Activated CD4-positive, alpha-beta T cell treated with anti-CD3 and anti-CD28 coated beads for 4 hours (primary cell): ENCODE measurements at regions not wholly inside any gene's neighbourhood (a gene's known extent, or its start where the extent isn't known, plus 50 kb on each side); places are given as distances from the start of the nearest gene placed in this dataset.

Source experiments
- DNase-seq, 2 donors: peaks; one replicate each; pipeline ENCODE4 v3.0.0-alpha.2; 2020

DNA sequence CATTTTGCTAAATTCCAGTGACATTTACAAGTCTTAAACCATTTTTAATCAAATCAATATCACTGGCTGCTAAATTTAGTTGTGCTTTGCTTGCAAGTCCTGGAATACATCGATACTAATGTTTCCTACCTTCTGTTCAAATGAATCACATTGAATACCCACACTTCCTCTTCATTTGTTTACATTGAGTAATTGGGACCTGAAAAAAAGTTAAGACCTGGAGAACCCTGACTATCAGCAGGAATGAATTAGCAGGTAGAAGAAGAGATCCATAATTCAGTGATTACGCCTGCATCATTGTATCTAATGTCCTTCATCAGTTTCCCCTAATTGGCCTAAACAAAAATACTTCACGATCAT, 369.3 kb downstream of the ETNK1 start:
- no peak for DNase-seq

DNA sequence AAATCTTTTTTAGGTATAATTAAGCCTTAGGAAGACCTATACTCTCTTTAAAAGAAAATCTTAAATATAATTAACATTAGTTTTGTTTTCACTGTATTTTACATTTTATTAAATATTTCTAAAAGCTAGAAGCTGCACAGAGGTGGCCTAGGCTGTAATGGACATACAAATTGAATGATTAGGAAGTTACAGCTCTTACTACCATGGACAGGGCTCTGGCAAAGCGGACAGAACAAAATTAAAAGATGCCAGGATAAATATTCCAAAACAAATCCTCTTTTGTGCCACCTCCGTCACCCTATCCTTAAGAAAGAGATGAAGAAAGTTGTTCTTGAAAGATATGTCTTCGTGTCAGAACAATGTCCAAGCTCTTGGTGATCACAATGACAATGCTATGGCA, 376.5 kb downstream of the ETNK1 start:
- no peak for DNase-seq

DNA sequence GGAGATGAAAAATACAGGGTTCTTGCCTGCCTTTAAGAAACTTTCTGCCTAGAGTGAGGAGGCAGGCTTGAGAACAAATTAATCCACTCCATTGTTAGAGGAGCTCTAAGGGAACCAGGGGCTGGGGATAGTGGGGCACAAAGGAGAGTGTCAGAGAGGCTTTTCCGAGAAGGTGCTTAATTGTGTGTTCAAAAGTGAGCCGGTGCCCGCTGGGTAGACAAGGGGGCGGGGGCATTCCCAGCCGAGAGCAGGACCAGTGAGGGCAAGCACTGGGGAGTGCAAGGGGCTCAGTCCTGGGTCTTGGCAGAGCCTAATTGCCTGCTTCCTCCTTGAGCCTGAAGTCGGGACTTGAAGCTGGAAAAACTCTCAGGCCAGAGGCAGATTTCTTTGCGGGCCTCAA, 377.4 kb downstream of the ETNK1 start:
- DNase-seq: no peak

DNA sequence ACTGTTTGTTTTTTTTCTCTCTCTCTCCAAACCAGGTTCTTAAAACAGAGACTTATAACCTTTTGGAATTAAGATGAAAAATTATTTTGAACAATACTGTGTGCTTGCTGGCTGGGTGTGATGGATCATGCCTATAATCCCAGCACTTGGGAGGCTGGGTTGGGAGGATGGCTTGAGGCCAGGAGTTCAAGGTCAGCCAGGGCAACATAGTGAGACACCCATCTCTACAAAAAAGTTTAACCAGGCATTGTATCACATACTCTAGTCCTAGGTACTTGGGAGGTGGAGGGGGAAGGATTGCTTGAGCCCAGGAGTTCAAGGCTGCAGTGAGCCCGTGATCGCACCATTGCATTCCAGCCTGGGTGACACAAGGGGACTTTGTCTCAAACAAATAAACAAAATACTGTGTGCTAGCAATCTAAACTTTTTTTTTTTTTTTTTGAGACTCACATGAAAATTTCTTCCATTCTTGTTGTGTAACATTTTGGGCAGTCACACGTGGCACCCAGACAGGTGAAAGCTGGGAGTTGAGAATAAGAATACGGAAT, 379.6 kb downstream of the ETNK1 start:
- DNase-seq: no peak

DNA sequence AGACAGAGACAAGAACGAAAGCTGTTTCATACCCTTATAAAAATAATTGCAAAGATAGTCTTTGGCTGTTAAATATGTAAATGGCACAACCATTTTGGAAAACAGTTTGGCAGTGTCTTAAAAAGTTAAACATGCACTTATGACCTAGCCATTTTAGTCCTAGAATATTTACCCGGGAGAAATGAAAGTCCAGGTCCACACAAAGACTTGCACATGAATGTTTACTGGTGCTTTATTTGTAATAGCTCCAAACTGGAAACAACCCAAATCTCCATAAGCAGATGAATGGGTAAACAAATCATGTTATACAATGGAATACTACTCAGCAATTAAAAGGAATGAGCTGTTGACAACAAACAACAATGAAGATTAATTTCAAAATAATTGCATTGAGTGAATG, 380.4 kb downstream of the ETNK1 start:
- no peak for DNase-seq

DNA sequence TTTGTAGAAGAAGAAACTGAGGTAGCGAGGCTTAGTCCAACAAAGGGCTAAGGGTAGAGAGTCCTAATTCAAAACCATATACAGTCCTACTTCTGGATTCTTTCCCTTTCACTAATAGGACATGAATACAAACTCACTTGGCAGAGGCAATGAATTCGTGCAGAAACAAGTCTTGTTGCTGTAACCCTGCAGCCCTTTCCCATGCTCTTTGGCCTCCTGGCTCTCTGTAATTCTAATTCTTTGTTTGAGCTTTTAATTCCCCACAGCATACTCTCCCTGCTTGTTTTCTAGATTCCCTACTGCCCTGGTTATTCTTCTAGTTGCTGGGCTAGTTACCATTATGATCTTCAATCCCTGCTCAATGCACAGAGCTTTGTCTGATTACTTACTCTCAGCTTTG, 381.4 kb downstream of the ETNK1 start:
- DNase-seq: no peak

DNA sequence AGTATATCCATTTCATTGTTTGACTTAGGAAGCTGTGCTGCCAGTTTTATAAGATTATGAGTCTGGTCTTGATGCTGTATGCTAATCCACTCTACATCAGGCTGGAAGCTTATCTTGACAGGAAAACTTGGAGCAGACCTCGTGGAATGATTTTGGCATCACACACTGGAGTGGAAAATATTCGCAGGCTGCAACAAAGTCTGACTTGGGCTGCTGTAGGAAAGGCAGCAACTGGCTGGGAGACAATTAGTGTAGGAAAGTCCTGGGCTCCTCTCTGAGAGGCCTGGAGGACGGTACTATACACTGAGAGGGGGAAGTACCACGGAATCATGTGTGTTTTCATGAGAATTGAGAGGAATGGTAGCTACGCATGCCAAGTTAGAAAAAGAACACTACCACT, 383.7 kb downstream of the ETNK1 start:
- DNase-seq: no peak

DNA sequence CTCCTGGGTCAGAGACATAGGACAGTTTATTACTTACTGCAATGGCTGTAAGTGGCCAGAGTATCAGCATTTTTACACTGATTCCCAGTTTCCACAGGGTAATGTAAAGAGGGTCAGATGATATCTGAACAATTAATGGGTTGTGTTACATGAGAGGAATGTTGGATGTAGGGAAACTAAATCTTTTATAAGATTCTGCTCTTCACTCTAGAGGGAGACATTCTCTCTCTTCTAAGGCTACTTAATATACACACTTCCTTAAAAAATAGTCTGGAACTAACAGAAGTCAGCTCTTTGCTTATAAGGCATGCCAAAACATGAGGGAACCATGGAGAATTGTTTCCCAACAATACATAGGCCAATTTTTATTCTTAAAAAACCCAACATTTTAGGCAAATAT, 389.8 kb downstream of the ETNK1 start:
- no peak for DNase-seq

DNA sequence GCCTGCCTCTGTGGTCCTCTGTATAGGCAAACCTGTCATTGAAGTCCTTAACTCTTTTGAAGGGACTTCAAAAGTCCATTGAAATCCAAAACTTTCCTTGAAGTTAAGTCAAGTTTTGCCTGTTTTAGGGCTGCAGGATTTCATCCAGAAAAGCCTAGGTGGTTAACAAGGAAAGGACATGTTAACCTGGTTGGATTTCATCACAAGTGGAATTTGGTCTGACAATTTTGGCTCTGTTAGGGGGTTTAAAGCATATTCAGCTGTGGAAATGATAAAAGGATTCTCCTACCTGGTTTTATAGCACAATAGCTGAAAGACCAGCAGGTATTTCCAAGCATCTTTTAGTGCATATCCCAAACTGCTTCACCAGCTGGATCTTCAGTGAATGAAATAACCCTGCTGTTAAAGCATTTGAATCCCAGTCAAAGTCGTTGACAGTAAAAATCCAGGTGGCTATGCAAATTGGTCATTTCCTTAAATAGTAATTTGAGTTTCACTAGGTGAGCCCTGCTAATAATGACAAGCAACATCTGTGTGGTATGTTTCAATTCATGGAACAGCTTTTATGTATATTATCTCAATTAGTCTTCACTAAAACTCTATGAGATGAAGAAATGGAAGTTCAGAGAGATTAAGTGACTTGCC, 400.5 kb downstream of the ETNK1 start:
- no peak for DNase-seq

DNA sequence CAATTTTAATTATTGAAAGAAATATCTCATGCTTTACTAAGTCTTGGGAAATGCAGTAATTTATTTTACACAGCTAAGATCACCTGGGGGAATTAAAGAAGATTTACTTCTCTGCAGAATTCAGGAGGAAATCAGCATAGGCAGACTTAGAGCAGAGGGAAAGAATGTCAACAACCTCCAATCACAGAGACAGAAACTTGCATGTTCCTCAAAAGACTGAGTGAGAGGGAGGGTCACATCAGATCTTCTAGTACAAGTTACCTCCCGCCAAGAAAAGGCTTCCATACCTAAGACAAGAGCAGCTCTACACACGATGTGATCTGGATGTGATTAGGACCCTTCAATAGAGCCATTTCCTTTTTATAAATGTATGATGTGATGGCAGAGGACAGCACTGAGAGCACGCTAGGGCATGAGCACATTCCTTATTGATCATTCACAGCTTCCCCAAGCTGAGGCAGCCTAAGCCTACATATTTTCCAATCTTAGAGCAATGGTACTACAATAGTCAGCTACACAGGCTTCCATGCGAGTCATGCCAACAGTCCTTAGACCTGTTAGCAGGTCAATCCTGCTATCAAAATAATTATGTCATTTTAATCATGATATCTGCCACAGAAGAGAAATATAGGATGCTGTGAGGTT, 403.3 kb downstream of the ETNK1 start:
- DNase-seq: no peak

DNA sequence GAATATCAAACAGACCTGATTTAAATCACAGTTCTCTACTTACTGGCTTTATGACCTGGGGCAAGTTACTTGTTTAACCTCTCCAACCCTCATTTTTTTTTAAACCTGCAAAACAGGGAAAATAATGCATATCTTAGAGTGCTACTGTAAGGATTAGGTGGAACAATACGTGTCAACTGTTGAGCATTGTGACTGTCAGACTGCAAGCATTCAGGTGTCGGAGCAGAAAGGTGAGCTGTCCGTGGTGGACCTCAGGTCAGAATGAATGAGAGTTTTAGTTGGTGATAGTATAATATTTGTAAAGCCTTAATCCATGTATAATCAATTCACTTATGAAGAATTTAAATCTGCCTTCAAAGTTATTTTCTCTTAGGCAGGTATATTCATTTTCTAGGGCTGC, 404.2 kb downstream of the ETNK1 start:
- no peak for DNase-seq

DNA sequence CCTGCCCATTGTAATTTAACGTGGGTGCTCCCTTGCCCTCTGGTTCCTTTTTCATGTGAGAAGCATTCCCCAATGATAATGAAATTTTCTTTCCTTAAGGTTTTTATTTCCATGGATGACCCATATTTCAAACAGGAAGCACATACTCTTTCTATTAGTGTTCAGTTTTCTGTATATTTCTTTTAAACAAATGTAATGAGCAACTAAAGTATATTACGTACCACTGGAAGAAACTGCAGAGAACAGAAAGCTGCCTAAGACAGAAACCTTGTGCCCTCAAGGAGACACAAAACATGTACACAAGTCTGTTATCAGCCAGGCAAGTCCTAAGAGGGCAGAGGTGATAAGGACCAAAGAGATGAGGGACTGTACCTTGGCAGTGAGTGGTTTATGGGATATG, 414.9 kb downstream of the ETNK1 start:
- no peak for DNase-seq

DNA sequence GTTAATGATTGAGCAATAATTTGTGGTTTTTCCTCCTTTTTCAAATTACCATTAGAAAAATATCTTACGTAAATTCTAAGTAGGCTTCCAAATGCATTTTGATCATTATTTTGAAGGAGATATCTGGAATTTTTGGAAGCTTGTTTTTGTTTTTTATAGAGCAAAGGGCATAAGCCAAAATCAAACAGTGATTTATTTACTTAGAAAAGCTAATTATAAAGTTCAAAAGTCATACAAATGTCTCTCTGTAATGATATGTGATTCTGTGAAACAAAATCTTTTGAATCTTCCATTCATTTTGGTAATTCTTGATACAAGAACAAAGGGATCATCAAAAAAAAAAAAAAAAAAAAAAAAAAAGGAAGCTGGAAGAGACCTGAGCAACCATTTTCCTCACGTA, 416.8 kb downstream of the ETNK1 start:
- DNase-seq: no peak

DNA sequence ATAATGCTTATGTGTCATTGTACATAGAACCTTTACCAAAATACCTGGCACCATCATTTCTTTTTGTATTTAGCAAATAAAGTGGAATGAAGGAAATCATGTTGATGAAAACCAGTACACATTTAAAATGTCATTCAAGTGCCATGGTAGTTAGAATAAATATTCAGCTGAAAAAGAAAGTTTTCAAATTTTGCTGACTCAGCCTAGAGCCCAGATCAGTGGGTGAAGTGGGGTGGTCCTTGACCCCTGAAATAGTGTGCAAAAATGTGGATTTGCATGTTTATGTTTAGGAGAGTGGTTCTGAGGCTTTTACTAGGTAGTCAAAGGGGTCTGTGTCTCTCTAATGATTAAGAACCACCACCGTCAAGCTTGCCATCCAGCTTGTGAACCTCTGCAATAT, 418.7 kb downstream of the ETNK1 start:
- no peak for DNase-seq

DNA sequence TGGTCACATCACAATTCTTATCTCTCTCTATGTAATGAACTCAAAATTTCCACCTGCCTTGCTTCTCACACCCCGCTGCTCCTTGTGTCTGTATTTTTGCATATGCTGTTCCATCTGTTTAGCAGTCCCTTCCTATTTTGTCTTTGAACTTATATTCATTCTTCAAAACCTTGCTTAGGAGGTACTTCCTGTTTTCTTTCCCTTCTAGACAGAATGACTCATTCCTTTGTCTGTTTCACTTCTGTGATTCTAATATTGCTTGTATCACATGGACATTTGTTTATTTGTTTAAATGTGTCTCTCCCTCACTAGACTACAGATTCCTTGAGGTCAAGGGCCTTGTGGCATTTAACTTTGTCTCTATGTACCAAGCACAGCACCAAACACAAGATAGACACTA, 424.2 kb downstream of the ETNK1 start:
- no peak for DNase-seq

DNA sequence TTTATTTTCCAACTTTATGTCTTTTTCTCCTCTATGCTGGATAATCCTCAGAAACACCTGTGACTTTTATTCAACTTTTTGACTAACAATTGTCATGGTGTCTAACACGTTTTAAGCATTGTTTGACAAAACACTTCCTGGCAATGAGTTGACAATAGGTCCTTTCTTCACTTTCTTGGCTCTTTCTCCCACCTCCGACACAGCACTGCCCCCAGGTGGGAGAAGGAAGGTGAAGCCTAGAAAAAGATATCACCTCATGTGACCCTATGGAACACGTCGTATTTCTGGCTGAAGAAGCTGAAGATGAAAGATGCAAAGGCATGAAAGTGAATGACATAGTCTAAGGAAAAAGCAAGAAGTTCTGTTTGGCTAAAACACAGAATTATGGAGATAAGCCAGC, 430.0 kb downstream of the ETNK1 start:
- DNase-seq: no peak

DNA sequence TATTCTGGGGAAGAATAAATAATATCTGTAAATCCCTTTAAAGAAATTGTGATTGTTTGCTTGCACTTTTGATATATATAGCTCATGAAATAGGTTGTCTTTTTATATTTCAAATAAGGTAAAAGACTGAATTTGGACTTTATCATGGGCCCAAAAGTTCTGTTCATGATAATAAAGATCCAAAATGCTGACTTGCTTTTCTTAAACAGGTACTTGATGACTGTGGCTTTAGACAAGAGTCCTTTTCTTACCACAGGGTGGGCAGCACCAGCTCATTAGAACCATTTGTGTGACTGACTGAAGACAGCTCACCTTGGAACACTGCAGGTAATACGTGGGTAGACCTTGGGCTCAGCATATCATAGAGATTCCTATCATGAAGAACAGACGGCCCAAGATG, 432.6 kb downstream of the ETNK1 start:
- DNase-seq: no peak

DNA sequence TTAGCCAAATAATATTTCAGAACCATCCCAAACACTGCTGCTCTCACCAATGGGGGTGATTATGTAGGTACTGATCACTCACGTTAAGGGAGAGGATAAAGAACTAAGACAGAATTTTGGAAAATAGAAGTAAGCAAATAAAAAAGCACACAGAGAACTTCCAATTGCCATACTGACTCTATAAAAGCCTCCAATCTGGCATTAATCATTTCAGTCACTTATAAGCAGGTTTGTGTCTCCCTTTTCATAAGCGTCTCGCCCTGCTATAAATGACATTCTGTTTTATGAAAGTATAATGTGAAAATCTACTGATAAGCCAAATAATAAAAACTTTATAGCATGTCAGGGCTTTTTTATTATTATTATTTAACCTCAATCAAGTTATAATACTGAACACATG, 435.2 kb downstream of the ETNK1 start:
- DNase-seq: no peak

DNA sequence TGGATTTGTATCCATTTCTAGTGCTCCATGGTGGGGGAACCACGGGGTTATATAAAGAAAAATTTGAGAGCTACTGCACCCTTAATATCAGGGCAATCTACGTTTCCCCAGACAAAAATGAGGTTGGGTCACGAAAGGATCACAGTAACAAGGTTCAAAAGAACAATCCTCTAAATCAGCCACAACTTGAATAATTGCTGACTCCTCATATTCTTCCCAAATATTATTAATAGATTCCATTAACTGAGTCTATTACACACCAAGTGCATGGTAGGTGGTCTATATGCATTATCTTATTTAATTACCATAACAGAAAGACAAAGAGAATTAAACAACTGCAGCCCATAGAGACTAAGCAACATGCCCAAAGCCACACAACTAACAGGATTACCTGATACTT, 438.2 kb downstream of the ETNK1 start:
- no peak for DNase-seq

DNA sequence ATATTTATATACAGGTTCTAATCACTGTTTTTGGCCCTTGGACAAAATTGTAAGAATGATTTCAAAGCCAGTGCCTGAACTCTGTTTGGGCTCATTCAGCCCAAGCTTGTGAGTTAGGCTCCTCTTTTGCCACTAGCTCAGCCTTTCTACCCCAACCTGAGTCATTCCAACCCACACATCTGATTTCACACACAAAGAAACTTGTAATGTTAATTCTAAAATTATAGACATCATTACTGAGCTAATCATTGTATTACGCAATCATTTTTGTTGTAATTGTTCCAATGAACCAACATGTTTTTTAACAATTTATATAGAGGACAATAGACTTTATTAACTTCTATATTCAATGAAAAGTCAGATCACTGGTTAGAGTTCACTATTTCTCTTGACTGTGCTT, 441.1 kb downstream of the ETNK1 start:
- no peak for DNase-seq

DNA sequence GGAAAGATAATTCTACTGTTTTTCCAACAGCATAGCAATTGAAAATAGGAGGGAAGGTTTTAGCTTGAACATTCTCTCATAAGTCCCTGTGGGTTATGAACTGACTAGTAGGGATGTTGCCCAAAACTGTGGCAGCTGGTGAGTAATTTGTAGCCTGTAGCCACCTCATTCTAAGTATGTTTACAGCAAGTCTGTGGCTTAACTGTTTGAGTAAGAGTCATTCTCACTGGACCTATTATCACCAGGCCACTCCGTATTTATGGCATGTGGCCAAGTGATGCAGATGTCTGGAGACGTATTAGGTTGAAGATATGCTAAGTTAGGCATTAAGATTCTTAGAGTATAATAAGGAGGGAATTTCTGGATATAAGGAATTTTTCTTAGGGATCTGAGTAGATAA, 458.3 kb downstream of the ETNK1 start:
- DNase-seq: no peak

DNA sequence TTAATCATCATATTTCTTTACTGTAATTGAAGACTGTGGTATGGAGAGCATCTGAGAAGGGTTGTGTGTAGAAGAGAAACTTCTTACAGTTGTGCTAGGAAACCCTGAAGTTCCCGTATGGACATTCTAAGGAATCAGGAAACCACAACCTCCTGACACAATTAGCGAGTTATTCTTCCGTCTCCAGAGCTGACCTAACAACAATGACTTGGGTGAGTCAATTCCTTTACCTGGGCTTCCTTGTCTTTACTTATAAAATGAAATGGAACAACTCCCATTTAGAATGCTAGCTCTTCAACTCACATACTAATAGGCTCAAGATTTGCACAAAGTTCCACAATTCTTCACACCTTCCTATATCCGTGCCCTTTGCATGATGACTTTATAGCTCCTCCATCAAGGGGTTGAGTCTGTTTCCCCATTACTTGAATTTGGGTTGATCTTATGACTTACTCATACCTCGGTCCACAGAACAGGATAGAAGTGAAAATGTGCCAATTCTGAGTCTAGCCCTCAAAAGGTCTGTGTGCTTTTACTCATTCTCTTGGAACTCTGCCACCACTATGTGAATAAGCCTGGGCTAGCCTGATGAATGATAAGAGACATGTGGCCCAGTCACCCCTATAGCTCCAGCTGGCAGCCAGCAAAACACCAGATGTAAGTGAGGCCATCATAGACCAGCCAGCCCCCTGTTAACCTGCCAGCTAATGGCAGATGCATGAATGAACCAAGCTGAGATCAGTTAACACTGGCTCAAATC, 459.4 kb downstream of the ETNK1 start:
- no peak for DNase-seq

DNA sequence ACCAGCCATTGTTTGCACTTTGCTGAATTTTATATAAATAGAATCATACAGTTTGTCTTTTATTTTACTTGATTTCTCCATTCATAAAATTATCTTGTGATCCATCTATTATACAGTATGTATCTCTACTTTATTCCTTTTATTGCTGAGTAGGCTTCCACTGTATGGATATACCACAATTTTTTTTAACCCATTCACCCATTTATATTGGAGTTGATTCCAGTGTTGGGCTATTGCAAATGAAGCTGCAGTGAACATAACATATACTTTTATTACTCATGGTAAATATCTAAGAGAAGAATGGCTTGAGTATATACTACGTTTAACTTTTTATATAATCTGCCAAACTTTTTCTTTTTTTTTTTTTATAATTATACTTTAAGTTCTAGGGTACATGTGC, 463.6 kb downstream of the ETNK1 start:
- DNase-seq: no peak

DNA sequence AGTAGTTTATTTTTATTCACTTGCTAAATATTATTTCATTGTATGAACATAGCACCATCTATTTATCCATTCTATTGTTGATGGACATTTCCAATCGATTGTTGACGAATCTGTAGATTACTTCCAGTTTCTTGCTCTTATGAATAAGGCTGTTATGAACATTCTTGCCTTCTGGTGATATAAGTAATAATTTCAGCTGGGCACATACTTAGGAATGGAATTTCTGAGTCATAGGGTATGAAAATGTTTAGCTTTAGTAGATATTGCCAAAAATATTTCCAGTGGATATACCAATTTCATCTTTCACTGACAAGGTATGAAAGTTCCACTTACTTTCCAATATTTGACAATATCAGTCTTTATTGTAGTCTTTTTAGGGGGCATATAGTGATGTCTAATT, 468.5 kb downstream of the ETNK1 start:
- DNase-seq: no peak
